Gastroesophageal sphincter (tissue), 3 donors: ENCODE measurements at regions not wholly inside any gene's neighbourhood (a gene's known extent, or its start where the extent isn't known, plus 50 kb on each side); places are given as distances from the start of the nearest gene placed in this dataset.

ENCODE experiments used
- POLR2A ChIP-seq, 2 donors: fragments of 450-650 bp; IDR thresholded peaks; one replicate each; pipeline ENCODE4 v1.6.1; 2017; ENCODE audit warnings: antibody characterized with exemption in 2 of 2, mild to moderate bottlenecking in 2 of 2, moderate library complexity in 1 of 2
- TF ChIP-seq, protein P1 (sequence below), 4 experiments: fragments of 200-600 bp in 2 of 4; fragments of 450-650 bp in 2 of 4; sonication (generic) in 1 of 4; IDR thresholded peaks; one replicate each; pipeline ENCODE4 v1.5.1; 2017 to 2019; ENCODE audit warnings: antibody characterized with exemption in 4 of 4, mild to moderate bottlenecking in 2 of 4, moderate library complexity in 2 of 4

DNA sequence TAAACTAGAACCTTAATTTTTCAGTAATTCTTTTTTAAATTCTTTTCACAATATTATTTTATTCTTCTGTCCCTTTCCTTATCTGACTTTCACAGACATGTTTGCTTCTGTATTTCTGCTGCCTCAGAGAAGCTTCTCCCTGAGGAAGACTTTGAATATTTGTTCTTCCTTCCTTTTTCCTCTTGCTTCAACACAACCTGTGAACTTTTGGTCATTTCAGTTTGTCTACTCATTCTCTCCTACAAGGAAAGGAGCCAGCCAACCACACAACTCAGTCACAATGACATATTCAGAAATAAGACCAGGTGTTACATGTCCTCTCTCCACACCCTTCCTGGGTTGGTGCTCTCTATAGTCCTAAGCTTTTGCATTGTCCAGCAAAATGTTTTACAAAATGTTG, 310.4 kb downstream of the TFAP2B start:
- TF ChIP-seq POLR2A (IDR thresholded peaks at IDR 0.05) = no peak
- TF ChIP-seq, protein P1, sequence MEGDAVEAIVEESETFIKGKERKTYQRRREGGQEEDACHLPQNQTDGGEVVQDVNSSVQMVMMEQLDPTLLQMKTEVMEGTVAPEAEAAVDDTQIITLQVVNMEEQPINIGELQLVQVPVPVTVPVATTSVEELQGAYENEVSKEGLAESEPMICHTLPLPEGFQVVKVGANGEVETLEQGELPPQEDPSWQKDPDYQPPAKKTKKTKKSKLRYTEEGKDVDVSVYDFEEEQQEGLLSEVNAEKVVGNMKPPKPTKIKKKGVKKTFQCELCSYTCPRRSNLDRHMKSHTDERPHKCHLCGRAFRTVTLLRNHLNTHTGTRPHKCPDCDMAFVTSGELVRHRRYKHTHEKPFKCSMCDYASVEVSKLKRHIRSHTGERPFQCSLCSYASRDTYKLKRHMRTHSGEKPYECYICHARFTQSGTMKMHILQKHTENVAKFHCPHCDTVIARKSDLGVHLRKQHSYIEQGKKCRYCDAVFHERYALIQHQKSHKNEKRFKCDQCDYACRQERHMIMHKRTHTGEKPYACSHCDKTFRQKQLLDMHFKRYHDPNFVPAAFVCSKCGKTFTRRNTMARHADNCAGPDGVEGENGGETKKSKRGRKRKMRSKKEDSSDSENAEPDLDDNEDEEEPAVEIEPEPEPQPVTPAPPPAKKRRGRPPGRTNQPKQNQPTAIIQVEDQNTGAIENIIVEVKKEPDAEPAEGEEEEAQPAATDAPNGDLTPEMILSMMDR (IDR thresholded peaks at IDR 0.05) = no peak
